Endothelial cell of umbilical vein (primary cell): ENCODE measurements at regions not wholly inside any gene's neighbourhood (a gene's known extent, or its start where the extent isn't known, plus 50 kb on each side); places are given as distances from the start of the nearest gene placed in this dataset.

Experiments used
- BruUV-seq: library from RNA; stranded (reverse); fragments of 400-500 nt; replicated peaks from 2 replicates; lab custom pipeline; 2021; lab: Mats Ljungman, UMichigan
- CTCF ChIA-PET: fragments of 300-600, 350-600 bp; sonication (Branson Sonifier 250); formaldehyde crosslinking; loops from one replicate; lab custom pipeline; 2021; ENCODE audit warnings: antibody characterized with exemption, inconsistent platforms; lab: Charles Lee
- POLR2A ChIA-PET: fragments of 300-600, 350-600 bp; sonication (Branson Sonifier 250); formaldehyde crosslinking; loops from one replicate; lab custom pipeline; 2021; ENCODE audit warnings: antibody characterized with exemption, inconsistent platforms; lab: Charles Lee
- DNase-seq: peaks from one replicate; pipeline ENCODE4 v3.0.0-alpha.2; 2011; ENCODE audit warnings: low read depth, low spot score
- FAIRE-seq: peaks from 2 replicates; lab custom pipeline; 2011; peaks lifted over from hg19 to GRCh38; lab: Jason Lieb, UNC
- H2AFZ ChIP-seq: 2 replicates; pipeline ENCODE4 v1.6.0; 2012; ENCODE audit warnings: low read depth, low read length, control low read depth, inconsistent platforms
- H3K27ac ChIP-seq: 2 replicates; pipeline ENCODE4 v1.5.1; 2011; ENCODE audit warnings: low read depth, mild to moderate bottlenecking, control low read depth, low read length, moderate library complexity; ENCODE audit not compliant: insufficient read depth
- H3K27me3 ChIP-seq, 2 experiments: 2 replicates each; pipeline versions ENCODE4 v1.6.0 to v1.6.1; 2011; ENCODE audit warnings: low read length in 2 of 2, mixed read lengths in 1 of 2; ENCODE audit not compliant: control insufficient read depth in 2 of 2, insufficient read depth in 2 of 2
- H3K36me3 ChIP-seq, 2 experiments: 2 replicates in 1 of 2; 3 replicates in 1 of 2; pipeline ENCODE4 v1.5.1; 2011; ENCODE audit warnings: low read length in 2 of 2, mild to moderate bottlenecking in 1 of 2, moderate library complexity in 1 of 2; ENCODE audit not compliant: control insufficient read depth in 2 of 2, insufficient read depth in 2 of 2; ENCODE audit errors: extremely low read depth in 1 of 2
- H3K4me1 ChIP-seq: 3 replicates; pipeline ENCODE4 v1.5.1; 2011; ENCODE audit warnings: mild to moderate bottlenecking, low read length; ENCODE audit not compliant: control insufficient read depth, insufficient read depth; ENCODE audit errors: extremely low read depth
- H3K4me2 ChIP-seq: 2 replicates; pipeline ENCODE4 v1.6.1; 2011; ENCODE audit warnings: low read length, control low read depth, mixed read lengths; ENCODE audit not compliant: insufficient read depth
- H3K4me3 ChIP-seq, 3 experiments: fragments of 200-600 bp in 1 of 3; sonication (generic), shearing (Covaris generic) in 1 of 3; replicated peaks in 1 of 3; 2 replicates each; pipeline ENCODE4 v1.5.1; 2011 to 2016; ENCODE audit warnings: control low read depth in 3 of 3, low read length in 3 of 3, mild to moderate bottlenecking in 2 of 3, inconsistent platforms in 1 of 3, low read depth in 1 of 3, moderate library complexity in 1 of 3; ENCODE audit not compliant: insufficient read depth in 1 of 3
- H3K79me2 ChIP-seq: 2 replicates; pipeline ENCODE4 v1.6.0; 2012; ENCODE audit warnings: low read length, inconsistent platforms; ENCODE audit not compliant: control insufficient read depth, insufficient read depth
- H3K9ac ChIP-seq: replicated peaks from 2 replicates; pipeline ENCODE3; 2011; ENCODE audit warnings: low read length, control low read depth; ENCODE audit not compliant: insufficient read depth; ENCODE audit errors: extremely low read depth
- H3K9me1 ChIP-seq: replicated peaks from 3 replicates; pipeline ENCODE4 v1.6.0; 2011; ENCODE audit warnings: mild to moderate bottlenecking, low read length; ENCODE audit not compliant: control insufficient read depth, insufficient read depth; ENCODE audit errors: extremely low read depth
- H3K9me3 ChIP-seq: replicated peaks from 2 replicates; pipeline ENCODE4 v1.5.1; 2012; ENCODE audit warnings: low read length, inconsistent platforms; ENCODE audit not compliant: control insufficient read depth, insufficient read depth
- H4K20me1 ChIP-seq: replicated peaks from 2 replicates; pipeline ENCODE3; 2011; ENCODE audit warnings: mild to moderate bottlenecking, low read length; ENCODE audit not compliant: control insufficient read depth, insufficient read depth; ENCODE audit errors: extremely low read depth
- CTCF ChIP-seq, 2 donors: IDR thresholded peaks; 1 replicate in 1 of 2; 2 replicates in 1 of 2; pipeline ENCODE4 v1.5.1; 2011; ENCODE audit warnings: low read length in 2 of 2, mild to moderate bottlenecking in 2 of 2, moderate library complexity in 2 of 2, control low read depth in 1 of 2, inconsistent platforms in 1 of 2, low read depth in 1 of 2; ENCODE audit not compliant: insufficient read depth in 1 of 2; ENCODE audit errors: extremely low read depth in 1 of 2
- EZH2 ChIP-seq: IDR thresholded peaks from 2 replicates; pipeline ENCODE4 v1.6.1; 2012; ENCODE audit warnings: borderline replicate concordance, low read depth, mild to moderate bottlenecking, moderate library complexity, low read length, inconsistent platforms; ENCODE audit not compliant: severe bottlenecking
- FOS ChIP-seq: IDR thresholded peaks from 2 replicates; pipeline ENCODE4 v1.6.1; 2011; ENCODE audit warnings: mild to moderate bottlenecking, low read length, moderate library complexity, borderline replicate concordance; ENCODE audit not compliant: insufficient read depth
- GATA2 ChIP-seq: IDR thresholded peaks from 2 replicates; pipeline ENCODE4 v1.7.0; 2011; ENCODE audit warnings: low read depth, mild to moderate bottlenecking, moderate library complexity, mixed read lengths, low read length; ENCODE audit not compliant: insufficient read length, insufficient read depth
- JUN ChIP-seq: IDR thresholded peaks from 2 replicates; pipeline ENCODE4 v1.6.1; 2011; ENCODE audit warnings: borderline replicate concordance, low read depth; ENCODE audit not compliant: insufficient read length, insufficient read depth
- MAX ChIP-seq: IDR thresholded peaks from 2 replicates; pipeline ENCODE4 v1.6.1; 2011; ENCODE audit not compliant: insufficient read depth, insufficient read length
- MYC ChIP-seq: IDR thresholded peaks from one replicate; pipeline ENCODE4 v1.6.1; 2011; ENCODE audit warnings: mild to moderate bottlenecking, low read depth, low read length
- POLR2A ChIP-seq: IDR thresholded peaks from 2 replicates; pipeline ENCODE4 v1.6.1; 2012; ENCODE audit warnings: low read depth, mild to moderate bottlenecking, control low read depth, low read length
- POLR2AphosphoS5 ChIP-seq: IDR thresholded peaks from 2 replicates; pipeline ENCODE4 v1.6.1; 2012; ENCODE audit warnings: low read depth, mild to moderate bottlenecking, control low read depth, low read length, moderate library complexity; ENCODE audit not compliant: insufficient read depth
- dilution Hi-C: fragments of 300-500 bp; cut with MboI; formaldehyde crosslinking; loops from one replicate; pipeline ENCODE4 v1.15.0; 2019; ENCODE audit warnings: low sequenced_read_pairs; ENCODE audit not compliant: extremely low pct_ligation_motif_present
- intact Hi-C: fragments of 100-400 bp; cut with micrococcal nuclease; formaldehyde crosslinking; loops from one replicate; pipeline ENCODE4 v1.10.0; 2022

GRCh38 chr2:120452945-120453634, 107.2 kb downstream of the INHBB start:
- Histone ChIP-seq H3K4me1 (no peaks in the 10 kb centered on the region), H3K4me2 (no peak overlapping the region), H4K20me1 (no peaks in the 10 kb centered on the region), H3K27me3 (peaks cover 0 to 2% of the 10 kb centered on the region in 2 experiments), H2AFZ (no peak overlapping the region), H3K36me3 (no peaks in the 10 kb centered on the region), H3K4me3 (no peak overlapping the region), H3K9me1 (no peaks in the 10 kb centered on the region), H3K9ac (no peak overlapping the region), H3K79me2 (no peaks in the 10 kb centered on the region), H3K9me3 (no peaks in the 10 kb centered on the region), H3K27ac (no peak overlapping the region)
- no peak for DNase-seq
- dilution Hi-C loops (no loop called here), intact Hi-C loops (no loop called here)
- CTCF ChIA-PET, result no interaction called here
- FAIRE-seq, result no peak
- TF ChIP-seq MAX, result no peak
- no peak for TF ChIP-seq POLR2AphosphoS5
- TF ChIP-seq EZH2, result no peak
- TF ChIP-seq FOS, result no peak
- no peak for TF ChIP-seq JUN
- TF ChIP-seq MYC, result no peak
- no peak for TF ChIP-seq GATA2
- no peak for TF ChIP-seq POLR2A
- no peak for TF ChIP-seq CTCF (IDR thresholded peaks at IDR 0.05; ENCODE audit: extremely low read depth in 1 of 2, insufficient read depth in 1 of 2, low read depth in 1 of 2, low read length in 2 of 2)
- no TSS peak for BruUV-seq
- POLR2A ChIA-PET, result no interaction called here
